Tibial artery (tissue), 4 donors: ENCODE measurements at regions not wholly inside any gene's neighbourhood (a gene's known extent, or its start where the extent isn't known, plus 50 kb on each side); places are given as distances from the start of the nearest gene placed in this dataset.

Experiments used
- DNase-seq, 2 donors: peaks; one replicate each; pipeline ENCODE4 v3.0.0-alpha.2; 2019
- H3K27ac ChIP-seq, 2 donors: fragments of 200-600 bp; sonication (generic) in 1 of 2; 1 replicate in 1 of 2; 2 replicates in 1 of 2; pipeline ENCODE4 v1.5.1; 2018 to 2019; ENCODE audit warnings: mild to moderate bottlenecking in 1 of 2
- H3K27me3 ChIP-seq, 2 donors: fragments of 200-600 bp; sonication (generic) in 1 of 2; one replicate each; pipeline versions ENCODE4 v1.5.1 to v1.6.0; 2016 to 2019
- H3K36me3 ChIP-seq, 3 donors: fragments of 200-600 bp; sonication (generic) in 2 of 3; one replicate each; pipeline ENCODE4 v1.5.1; 2016 to 2019; ENCODE audit warnings: mild to moderate bottlenecking in 2 of 3
- H3K4me1 ChIP-seq, 4 donors: fragments of 200-600 bp; sonication (generic) in 2 of 4; 1 replicate in 3 of 4; 2 replicates in 1 of 4; pipeline ENCODE4 v1.5.1; 2016 to 2019
- H3K4me3 ChIP-seq, 2 donors: fragments of 200-600 bp; sonication (generic) in 1 of 2; 1 replicate in 1 of 2; 2 replicates in 1 of 2; pipeline ENCODE4 v1.5.1; 2018 to 2019; ENCODE audit warnings: mild to moderate bottlenecking in 2 of 2
- H3K9me3 ChIP-seq, 3 donors: fragments of 200-600 bp; sonication (generic) in 1 of 3; one replicate each; pipeline ENCODE4 v1.5.1; 2016 to 2019
- intact Hi-C: fragments of 100-400 bp; cut with DNase I; formaldehyde crosslinking; loops from one replicate; pipeline ENCODE4 v1.15.0; 2023; ENCODE audit warnings: low total_unique reads
- TF ChIP-seq, protein P1 (sequence below), 2 experiments: fragments of 200-600 bp in 1 of 2; fragments of 450-650 bp in 1 of 2; IDR thresholded peaks; one replicate each; pipeline ENCODE4 v1.5.1; 2017 to 2019; ENCODE audit warnings: antibody characterized with exemption in 2 of 2, mild to moderate bottlenecking in 1 of 2, moderate library complexity in 1 of 2

DNA sequence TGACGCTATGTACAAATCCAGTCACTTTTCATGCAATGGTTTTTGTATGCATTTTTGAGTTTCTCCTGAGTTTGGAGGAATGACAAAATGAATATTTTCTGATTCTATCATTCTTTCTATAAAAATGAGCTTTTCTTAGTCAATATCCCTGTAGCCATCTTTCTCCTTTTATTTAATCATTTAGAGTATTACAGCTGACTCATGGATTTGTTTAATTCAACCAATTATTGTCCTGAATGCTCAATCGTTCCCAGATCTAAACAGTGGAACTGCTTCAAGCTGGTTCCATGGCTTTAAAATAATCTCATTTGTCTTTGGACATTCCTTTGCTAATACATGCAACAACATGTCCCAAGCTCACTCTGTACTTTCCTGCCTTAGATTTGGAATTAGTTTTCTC lies 368.8 kb downstream of the ADCYAP1 start:
- H3K4me3 ChIP-seq: no peak overlapping the region
- H3K9me3 ChIP-seq: no peaks in the 10 kb centered on the region
- intact Hi-C loops: no loop called here
- no peak for DNase-seq
- no peaks in the 10 kb centered on the region for H3K27me3 ChIP-seq
- TF ChIP-seq, protein P1, sequence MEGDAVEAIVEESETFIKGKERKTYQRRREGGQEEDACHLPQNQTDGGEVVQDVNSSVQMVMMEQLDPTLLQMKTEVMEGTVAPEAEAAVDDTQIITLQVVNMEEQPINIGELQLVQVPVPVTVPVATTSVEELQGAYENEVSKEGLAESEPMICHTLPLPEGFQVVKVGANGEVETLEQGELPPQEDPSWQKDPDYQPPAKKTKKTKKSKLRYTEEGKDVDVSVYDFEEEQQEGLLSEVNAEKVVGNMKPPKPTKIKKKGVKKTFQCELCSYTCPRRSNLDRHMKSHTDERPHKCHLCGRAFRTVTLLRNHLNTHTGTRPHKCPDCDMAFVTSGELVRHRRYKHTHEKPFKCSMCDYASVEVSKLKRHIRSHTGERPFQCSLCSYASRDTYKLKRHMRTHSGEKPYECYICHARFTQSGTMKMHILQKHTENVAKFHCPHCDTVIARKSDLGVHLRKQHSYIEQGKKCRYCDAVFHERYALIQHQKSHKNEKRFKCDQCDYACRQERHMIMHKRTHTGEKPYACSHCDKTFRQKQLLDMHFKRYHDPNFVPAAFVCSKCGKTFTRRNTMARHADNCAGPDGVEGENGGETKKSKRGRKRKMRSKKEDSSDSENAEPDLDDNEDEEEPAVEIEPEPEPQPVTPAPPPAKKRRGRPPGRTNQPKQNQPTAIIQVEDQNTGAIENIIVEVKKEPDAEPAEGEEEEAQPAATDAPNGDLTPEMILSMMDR (IDR thresholded peaks at IDR 0.05): no peak
- no peak overlapping the region for H3K27ac ChIP-seq
- H3K4me1 ChIP-seq: no peaks in the 10 kb centered on the region
- no peaks in the 10 kb centered on the region for H3K36me3 ChIP-seq

DNA sequence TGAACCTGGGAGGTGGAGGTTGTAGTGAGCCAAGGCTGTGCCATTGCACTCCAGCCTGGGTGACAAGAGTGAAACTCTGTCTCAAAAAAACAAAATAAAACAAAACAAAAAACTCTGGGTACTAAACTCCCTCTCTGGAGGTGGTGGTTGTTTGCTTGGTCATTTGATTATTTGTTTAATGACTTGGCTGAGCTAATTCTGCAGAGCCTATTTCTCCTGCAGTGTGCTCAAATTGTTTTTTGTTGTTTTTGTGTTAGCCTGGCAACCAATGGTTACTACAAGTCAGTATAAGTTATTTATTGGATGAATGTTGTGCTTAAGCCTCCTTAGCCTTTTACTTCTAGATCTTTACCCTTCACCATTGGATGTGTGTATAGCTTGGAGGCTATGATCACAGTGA lies 387.5 kb downstream of the ADCYAP1 start:
- no peaks in the 10 kb centered on the region for H3K4me1 ChIP-seq
- intact Hi-C loops: no loop called here
- H3K36me3 ChIP-seq: no peaks in the 10 kb centered on the region
- H3K27ac ChIP-seq: no peak overlapping the region
- H3K9me3 ChIP-seq: no peaks in the 10 kb centered on the region
- DNase-seq: no peak
- H3K4me3 ChIP-seq: no peak overlapping the region
- TF ChIP-seq, protein P1 (IDR thresholded peaks at IDR 0.05): no peak
- no peaks in the 10 kb centered on the region for H3K27me3 ChIP-seq

DNA sequence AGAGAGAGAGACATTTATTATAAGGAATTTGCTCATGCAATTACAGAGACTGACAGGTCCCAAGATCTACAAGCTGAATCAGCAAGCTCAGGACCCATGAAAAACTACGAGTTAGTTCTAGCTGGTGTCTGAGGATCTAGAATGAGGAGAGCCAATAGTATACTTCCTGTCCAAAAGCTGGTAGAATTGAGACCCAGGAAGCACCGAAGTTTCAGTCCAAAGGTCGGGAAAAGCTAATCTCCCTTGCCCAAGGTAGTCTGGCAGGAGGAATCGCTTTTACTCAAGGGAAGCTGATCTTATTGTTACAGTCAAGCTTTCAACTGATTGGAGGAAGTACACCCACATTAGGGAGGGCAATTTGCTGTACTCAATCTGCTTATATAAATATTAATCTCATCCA lies 389.6 kb downstream of the ADCYAP1 start:
- H3K27me3 ChIP-seq: no peaks in the 10 kb centered on the region
- no peaks in the 10 kb centered on the region for H3K4me1 ChIP-seq
- intact Hi-C loops: no loop called here
- H3K4me3 ChIP-seq: no peak overlapping the region
- H3K36me3 ChIP-seq: no peaks in the 10 kb centered on the region
- H3K9me3 ChIP-seq: no peaks in the 10 kb centered on the region
- no peak overlapping the region for H3K27ac ChIP-seq
- no peak for DNase-seq
- TF ChIP-seq, protein P1 (IDR thresholded peaks at IDR 0.05): no peak

DNA sequence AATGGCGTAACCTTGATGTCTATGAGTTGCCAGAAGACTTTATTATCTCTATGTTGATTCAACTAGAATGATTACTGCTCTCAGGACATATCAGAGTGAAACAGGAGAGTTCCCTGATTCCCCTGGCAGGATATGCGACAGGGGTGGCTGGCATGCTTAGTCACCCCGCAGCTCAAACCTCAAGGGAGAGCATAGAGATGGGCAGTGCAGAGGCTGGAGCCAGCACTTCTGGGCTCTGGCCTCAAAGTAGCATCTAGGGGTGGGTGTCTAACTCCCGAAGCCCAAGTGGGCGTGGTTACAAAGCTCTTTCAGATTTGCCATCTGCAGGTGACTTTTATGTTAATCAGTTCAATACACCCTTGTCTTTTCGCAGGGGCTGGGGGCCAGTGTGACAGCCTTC lies 391.6 kb downstream of the ADCYAP1 start:
- Histone ChIP-seq H3K27me3 (no peaks in the 10 kb centered on the region), H3K4me1 (no peaks in the 10 kb centered on the region), H3K36me3 (no peaks in the 10 kb centered on the region), H3K9me3 (no peaks in the 10 kb centered on the region), H3K27ac (no peak overlapping the region), H3K4me3 (no peak overlapping the region)
- DNase-seq: no peak
- intact Hi-C loops: no loop called here
- TF ChIP-seq, protein P1 (IDR thresholded peaks at IDR 0.05): no peak

DNA sequence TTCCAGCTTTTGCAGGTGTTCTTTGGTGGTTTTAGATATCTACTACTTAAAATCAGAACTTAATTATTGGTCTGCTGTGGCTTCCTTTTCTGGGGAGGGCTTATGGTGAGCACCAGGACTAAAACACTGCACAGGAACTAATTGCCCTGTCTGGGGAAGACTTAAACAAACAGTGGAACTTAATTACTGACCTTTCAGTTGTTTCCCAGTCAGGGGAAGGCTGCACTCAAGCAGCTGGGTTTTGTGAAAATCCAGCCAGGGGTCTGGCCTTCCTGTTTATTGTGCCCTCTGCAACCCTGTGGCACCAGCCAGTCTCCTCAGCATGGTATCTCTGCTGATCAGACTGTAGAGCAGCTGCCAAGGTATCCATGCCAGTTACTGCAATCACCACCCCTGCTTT lies 398.2 kb downstream of the ADCYAP1 start:
- Histone ChIP-seq H3K27ac (no peak overlapping the region), H3K9me3 (no peaks in the 10 kb centered on the region), H3K36me3 (no peaks in the 10 kb centered on the region), H3K27me3 (no peaks in the 10 kb centered on the region), H3K4me1 (no peaks in the 10 kb centered on the region), H3K4me3 (no peak overlapping the region)
- intact Hi-C loops: no loop called here
- TF ChIP-seq, protein P1 (IDR thresholded peaks at IDR 0.05): no peak
- no peak for DNase-seq

DNA sequence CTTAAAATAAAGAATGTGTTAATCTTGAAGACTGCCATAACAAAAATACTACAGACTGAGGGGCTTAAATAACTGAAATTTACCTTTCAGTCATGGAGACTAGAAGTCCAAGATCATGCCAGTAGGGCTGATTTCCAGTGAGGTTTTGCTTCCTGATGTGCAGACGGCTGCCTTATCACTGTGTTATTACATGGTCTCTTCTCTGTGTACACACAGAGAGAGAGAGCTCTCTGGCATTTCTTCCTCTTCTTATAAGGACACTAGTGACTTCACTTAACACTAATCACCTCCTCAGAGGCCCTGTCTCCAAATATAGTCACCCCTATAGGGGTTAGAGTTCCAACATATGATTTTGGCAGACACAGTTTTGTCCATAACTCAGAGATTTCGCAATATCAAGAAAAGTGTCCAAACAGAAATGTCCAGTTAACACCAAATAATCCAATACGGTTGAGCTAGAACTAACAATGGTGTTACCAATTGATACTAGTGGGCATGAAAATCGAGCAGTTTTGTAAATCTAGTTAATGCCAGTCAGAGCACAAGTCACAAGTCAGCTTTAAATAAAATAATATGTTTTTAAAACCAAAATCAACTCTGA lies 399.8 kb downstream of the ADCYAP1 start:
- TF ChIP-seq, protein P1 (IDR thresholded peaks at IDR 0.05): no peak
- Histone ChIP-seq H3K9me3 (no peaks in the 10 kb centered on the region), H3K27ac (no peak overlapping the region), H3K27me3 (no peaks in the 10 kb centered on the region), H3K36me3 (no peaks in the 10 kb centered on the region), H3K4me3 (no peak overlapping the region), H3K4me1 (no peaks in the 10 kb centered on the region)
- DNase-seq: no peak
- intact Hi-C loops: no loop called here
